Activated T-helper 17 cell treated with anti-CD3 and anti-CD28 coated beads, Interleukin-2, amount 50 U/mL, for 72 hours (primary cell): ENCODE measurements at regions not wholly inside any gene's neighbourhood (a gene's known extent, or its start where the extent isn't known, plus 50 kb on each side); places are given as distances from the start of the nearest gene placed in this dataset.
"Not testable (repeated sequence)": the region's sequence is repeated elsewhere in the genome, so short reads cannot be mapped to it uniquely, and the experiment has no call there.

Source experiments
- ATAC-seq: fragments of 150-1000 bp; cut with Tn5 transposase; replicated peaks from 2 replicates; pipeline ENCODE4 v1.10.0; 2021; ENCODE audit warnings: mild to moderate bottlenecking, moderate library complexity
- H3K27ac Mint-ChIP-seq: one replicate; pipeline ENCODE4 v1.8.0; 2022; ENCODE audit warnings: mixed read lengths
- H3K27me3 Mint-ChIP-seq: one replicate; pipeline ENCODE4 v1.8.0; 2022; ENCODE audit warnings: mixed read lengths
- H3K36me3 Mint-ChIP-seq: one replicate; pipeline ENCODE4 v1.8.0; 2022; ENCODE audit warnings: low read depth, mild to moderate bottlenecking, mixed read lengths
- H3K4me1 Mint-ChIP-seq: one replicate; pipeline ENCODE4 v1.8.0; 2022; ENCODE audit warnings: mixed read lengths
- H3K4me3 Mint-ChIP-seq: one replicate; pipeline ENCODE4 v1.8.0; 2022; ENCODE audit warnings: mild to moderate bottlenecking, mixed read lengths
- H3K9me3 Mint-ChIP-seq: one replicate; pipeline ENCODE4 v1.8.0; 2022; ENCODE audit warnings: mixed read lengths

- not testable (repeated sequence) for H3K27me3 Mint-ChIP-seq, H3K27ac Mint-ChIP-seq, H3K4me1 Mint-ChIP-seq, ATAC-seq, H3K36me3 Mint-ChIP-seq, H3K4me3 Mint-ChIP-seq
- peaks cover 52% of the 10 kb centered on the region for H3K9me3 Mint-ChIP-seq
Observed at GRCh38 chrY:10958122-10958521, 1430.4 kb downstream of the TSPY10 start.

- H3K27ac Mint-ChIP-seq = no peak overlapping the region
- H3K36me3 Mint-ChIP-seq = no peaks in the 10 kb centered on the region
- peaks cover 75% of the 10 kb centered on the region for H3K9me3 Mint-ChIP-seq
- no peak for ATAC-seq
- no peak overlapping the region for H3K4me3 Mint-ChIP-seq
- no peaks in the 10 kb centered on the region for H3K27me3 Mint-ChIP-seq
- H3K4me1 Mint-ChIP-seq = peaks cover 7% of the 10 kb centered on the region
Observed at GRCh38 chrY:10973422-10973821, 1445.7 kb downstream of the TSPY10 start.

- Mint-ChIP-seq H3K4me1 (peaks cover 6% of the 10 kb centered on the region), H3K27me3 (no peaks in the 10 kb centered on the region), H3K27ac (no peak overlapping the region), H3K9me3 (peaks cover 57% of the 10 kb centered on the region), H3K4me3 (no peak overlapping the region), H3K36me3 (no peaks in the 10 kb centered on the region)
- no peak for ATAC-seq
Observed at GRCh38 chrY:10986655-10987054, 1459.0 kb downstream of the TSPY10 start.

- H3K36me3 Mint-ChIP-seq = no peaks in the 10 kb centered on the region
- ATAC-seq = no peak
- H3K27me3 Mint-ChIP-seq = no peaks in the 10 kb centered on the region
- no peaks in the 10 kb centered on the region for H3K4me1 Mint-ChIP-seq
- H3K4me3 Mint-ChIP-seq = no peak overlapping the region
- H3K9me3 Mint-ChIP-seq = peaks cover 52% of the 10 kb centered on the region
- H3K27ac Mint-ChIP-seq = no peak overlapping the region
Observed at GRCh38 chrY:10987626-10988025, 1459.9 kb downstream of the TSPY10 start.

- H3K9me3 Mint-ChIP-seq = peaks cover 53% of the 10 kb centered on the region
- no peak overlapping the region for H3K27ac Mint-ChIP-seq
- H3K27me3 Mint-ChIP-seq = no peaks in the 10 kb centered on the region
- ATAC-seq = no peak
- no peak overlapping the region for H3K4me3 Mint-ChIP-seq
- H3K36me3 Mint-ChIP-seq = no peaks in the 10 kb centered on the region
- H3K4me1 Mint-ChIP-seq = no peaks in the 10 kb centered on the region
Observed at GRCh38 chrY:10993955-10994354, 1466.3 kb downstream of the TSPY10 start.

- H3K4me3 Mint-ChIP-seq, H3K4me1 Mint-ChIP-seq, ATAC-seq, H3K27me3 Mint-ChIP-seq, H3K36me3 Mint-ChIP-seq, H3K27ac Mint-ChIP-seq: not testable (repeated sequence)
- peaks cover 36% of the 10 kb centered on the region for H3K9me3 Mint-ChIP-seq
Observed at GRCh38 chrY:10999715-11000114, 1472.0 kb downstream of the TSPY10 start.

GRCh38 chrY:11014229-11014628 is 1486.5 kb downstream of the TSPY10 start:
- peaks cover 41% of the 10 kb centered on the region for H3K9me3 Mint-ChIP-seq
- not testable (repeated sequence) for ATAC-seq, H3K27ac Mint-ChIP-seq, H3K4me3 Mint-ChIP-seq, H3K36me3 Mint-ChIP-seq, H3K4me1 Mint-ChIP-seq, H3K27me3 Mint-ChIP-seq

- no peak overlapping the region for H3K4me3 Mint-ChIP-seq
- H3K36me3 Mint-ChIP-seq = no peaks in the 10 kb centered on the region
- peaks cover 66% of the 10 kb centered on the region for H3K9me3 Mint-ChIP-seq
- no peaks in the 10 kb centered on the region for H3K4me1 Mint-ChIP-seq
- H3K27me3 Mint-ChIP-seq = no peaks in the 10 kb centered on the region
- no peak for ATAC-seq
- H3K27ac Mint-ChIP-seq = no peak overlapping the region
Observed at GRCh38 chrY:11022734-11023133, 1495.1 kb downstream of the TSPY10 start.

GRCh38 chrY:11044234-11044883 is 1516.7 kb downstream of the TSPY10 start:
- no peak overlapping the region for H3K4me3 Mint-ChIP-seq
- H3K4me1 Mint-ChIP-seq = no peaks in the 10 kb centered on the region
- no peak for ATAC-seq
- no peaks in the 10 kb centered on the region for H3K27me3 Mint-ChIP-seq
- H3K36me3 Mint-ChIP-seq = no peaks in the 10 kb centered on the region
- H3K9me3 Mint-ChIP-seq = peaks cover 21% of the 10 kb centered on the region
- H3K27ac Mint-ChIP-seq = no peak overlapping the region

GRCh38 chrY:11063486-11063885 is 1535.8 kb downstream of the TSPY10 start:
- Mint-ChIP-seq H3K36me3 (no peaks in the 10 kb centered on the region), H3K27me3 (no peaks in the 10 kb centered on the region), H3K27ac (no peak overlapping the region), H3K4me3 (no peak overlapping the region), H3K4me1 (no peaks in the 10 kb centered on the region), H3K9me3 (peaks cover 3% of the 10 kb centered on the region)
- ATAC-seq = no peak

GRCh38 chrY:11063960-11064359 is 1536.3 kb downstream of the TSPY10 start:
- H3K9me3 Mint-ChIP-seq = peaks cover 3% of the 10 kb centered on the region
- H3K4me3 Mint-ChIP-seq = no peak overlapping the region
- no peaks in the 10 kb centered on the region for H3K4me1 Mint-ChIP-seq
- ATAC-seq = no peak
- no peaks in the 10 kb centered on the region for H3K36me3 Mint-ChIP-seq
- H3K27ac Mint-ChIP-seq = no peak overlapping the region
- H3K27me3 Mint-ChIP-seq = no peaks in the 10 kb centered on the region

- H3K27me3 Mint-ChIP-seq = no peaks in the 10 kb centered on the region
- H3K27ac Mint-ChIP-seq = no peak overlapping the region
- H3K36me3 Mint-ChIP-seq = no peaks in the 10 kb centered on the region
- peaks cover 3% of the 10 kb centered on the region for H3K9me3 Mint-ChIP-seq
- H3K4me3 Mint-ChIP-seq = no peak overlapping the region
- ATAC-seq = no peak
- no peaks in the 10 kb centered on the region for H3K4me1 Mint-ChIP-seq
Observed at GRCh38 chrY:11064376-11064775, 1536.7 kb downstream of the TSPY10 start.

GRCh38 chrY:11069271-11069670 is 1541.6 kb downstream of the TSPY10 start:
- ATAC-seq = no peak
- Mint-ChIP-seq H3K36me3 (no peaks in the 10 kb centered on the region), H3K9me3 (no peaks in the 10 kb centered on the region), H3K27ac (no peak overlapping the region), H3K27me3 (no peaks in the 10 kb centered on the region), H3K4me1 (no peaks in the 10 kb centered on the region), H3K4me3 (no peak overlapping the region)

- H3K4me1 Mint-ChIP-seq = no peaks in the 10 kb centered on the region
Observed at GRCh38 chrY:11070250-11071113, 1542.8 kb downstream of the TSPY10 start.

GRCh38 chrY:11085801-11086200 is 1558.1 kb downstream of the TSPY10 start:
- not testable (repeated sequence) for H3K27ac Mint-ChIP-seq, H3K36me3 Mint-ChIP-seq, H3K9me3 Mint-ChIP-seq, H3K27me3 Mint-ChIP-seq, ATAC-seq, H3K4me3 Mint-ChIP-seq, H3K4me1 Mint-ChIP-seq

More at GRCh38 chrY:11070250-11071113, 1542.8 kb downstream of the TSPY10 start:
- Mint-ChIP-seq H3K27ac (no peak overlapping the region), H3K9me3 (no peaks in the 10 kb centered on the region), H3K4me3 (no peak overlapping the region), H3K27me3 (no peaks in the 10 kb centered on the region), H3K36me3 (no peaks in the 10 kb centered on the region)
- ATAC-seq = no peak
